GM19467 (cell line): ENCODE measurements at regions not wholly inside any gene's neighbourhood (a gene's known extent, or its start where the extent isn't known, plus 50 kb on each side); places are given as distances from the start of the nearest gene placed in this dataset.

ENCODE experiments used
- ATAC-seq: cut with Tn5 transposase; IDR thresholded peaks from one replicate; pipeline ENCODE4 v1.9.1; 2021; ENCODE audit warnings: mild to moderate bottlenecking, moderate library complexity; ENCODE audit not compliant: unreplicated experiment

GRCh38 chr2:195021711-195022507 lies 635.1 kb upstream of the SLC39A10 start:
- ATAC-seq: peak; percentile 69

GRCh38 chr2:195018462-195018861 lies 638.6 kb upstream of the SLC39A10 start:
- ATAC-seq: no peak

- ATAC-seq: no peak
Measured at GRCh38 chr2:195017890-195018289, 639.1 kb upstream of the SLC39A10 start.

- ATAC-seq: no peak
Measured at GRCh38 chr2:195016841-195017240, 640.2 kb upstream of the SLC39A10 start.

- no peak for ATAC-seq
Measured at GRCh38 chr2:195009202-195009601, 647.8 kb upstream of the SLC39A10 start.

GRCh38 chr2:195006856-195007255 lies 650.2 kb upstream of the SLC39A10 start:
- no peak for ATAC-seq

- no peak for ATAC-seq
Measured at GRCh38 chr2:195003881-195004471, 653.0 kb upstream of the SLC39A10 start.

- no peak for ATAC-seq
Measured at GRCh38 chr2:195001924-195002323, 655.1 kb upstream of the SLC39A10 start.

GRCh38 chr2:194999771-195000170 lies 657.3 kb upstream of the SLC39A10 start:
- no peak for ATAC-seq

GRCh38 chr2:194992648-194993047 lies 664.4 kb upstream of the SLC39A10 start:
- no peak for ATAC-seq

GRCh38 chr2:194985258-194985657 lies 671.8 kb upstream of the SLC39A10 start:
- no peak for ATAC-seq

GRCh38 chr2:194962254-194962653 lies 694.8 kb upstream of the SLC39A10 start:
- no peak for ATAC-seq

GRCh38 chr2:194954218-194954617 lies 702.8 kb upstream of the SLC39A10 start:
- ATAC-seq: no peak

- no peak for ATAC-seq
Measured at GRCh38 chr2:194946826-194947225, 710.2 kb upstream of the SLC39A10 start.

GRCh38 chr2:194938066-194938465 lies 719.0 kb upstream of the SLC39A10 start:
- ATAC-seq: no peak

- no peak for ATAC-seq
Measured at GRCh38 chr2:194927489-194927888, 729.5 kb upstream of the SLC39A10 start.

GRCh38 chr2:194926873-194927272 lies 730.2 kb upstream of the SLC39A10 start:
- no peak for ATAC-seq

- ATAC-seq: no peak
Measured at GRCh38 chr2:194925742-194926141, 731.3 kb upstream of the SLC39A10 start.

- ATAC-seq: no peak
Measured at GRCh38 chr2:194917519-194917918, 739.5 kb upstream of the SLC39A10 start.

- ATAC-seq: no peak
Measured at GRCh38 chr2:194915485-194915884, 741.5 kb upstream of the SLC39A10 start.

GRCh38 chr2:194907569-194907968 lies 749.5 kb upstream of the SLC39A10 start:
- ATAC-seq: no peak

- no peak for ATAC-seq
Measured at GRCh38 chr2:194896871-194897270, 760.2 kb upstream of the SLC39A10 start.

- no peak for ATAC-seq
Measured at GRCh38 chr2:194883711-194884110, 773.3 kb upstream of the SLC39A10 start.
